ENCODE measurements at regions not wholly inside any gene's neighbourhood (a gene's known extent, or its start where the extent isn't known, plus 50 kb on each side); places are given as distances from the start of the nearest gene placed in this dataset.
"Not testable (repeated sequence)": the region's sequence is repeated elsewhere in the genome, so short reads cannot be mapped to it uniquely, and the experiment has no call there.

- FAIRE-seq; DNase-seq (ENCODE audit: low spot score in 2 of 2): not testable (repeated sequence)
Observed at GRCh38 chr12:9543341-9543740, 64.4 kb downstream of the KLRB1 start.

- FAIRE-seq; DNase-seq (ENCODE audit: low spot score in 2 of 2): not testable (repeated sequence)
Observed at GRCh38 chr12:9542827-9543226, 64.9 kb downstream of the KLRB1 start.

- not testable (repeated sequence) for FAIRE-seq; DNase-seq (ENCODE audit: low spot score in 2 of 2)
Observed at GRCh38 chr12:9515925-9516324, 91.8 kb downstream of the KLRB1 start.

GRCh38 chr12:9512695-9513094 is 95.0 kb downstream of the KLRB1 start:
- not testable (repeated sequence) for FAIRE-seq

GRCh38 chr12:9510392-9511011 is 97.2 kb downstream of the KLRB1 start:
- not testable (repeated sequence) for FAIRE-seq; DNase-seq (ENCODE audit: low spot score in 2 of 2)

More at GRCh38 chr12:9512695-9513094, 95.0 kb downstream of the KLRB1 start:
- not testable (repeated sequence) for DNase-seq (ENCODE audit: low spot score in 2 of 2)

- DNase-seq (ENCODE audit: low spot score in 2 of 2), result no peak
- FAIRE-seq, result no peak
Observed at GRCh38 chr12:9509464-9510161, 98.1 kb downstream of the KLRB1 start.

GRCh38 chr12:9506746-9507145 is 101.0 kb downstream of the KLRB1 start:
- FAIRE-seq (no peak), DNase-seq (ENCODE audit: low spot score in 2 of 2) (no peak)

- FAIRE-seq; DNase-seq (ENCODE audit: low spot score in 2 of 2): not testable (repeated sequence)
Observed at GRCh38 chr12:9503384-9503783, 104.3 kb downstream of the KLRB1 start.

- not testable (repeated sequence) for FAIRE-seq; DNase-seq (ENCODE audit: low spot score in 2 of 2)
Observed at GRCh38 chr12:9502845-9503244, 104.9 kb downstream of the KLRB1 start.

- not testable (repeated sequence) for DNase-seq (ENCODE audit: low spot score in 2 of 2); FAIRE-seq
Observed at GRCh38 chr12:9493325-9493724, 114.4 kb downstream of the KLRB1 start.

GRCh38 chr12:9481289-9481688 is 126.4 kb downstream of the KLRB1 start:
- DNase-seq (ENCODE audit: low spot score in 2 of 2); FAIRE-seq: not testable (repeated sequence)

- DNase-seq (ENCODE audit: low spot score in 2 of 2); FAIRE-seq: not testable (repeated sequence)
Observed at GRCh38 chr12:9474197-9474596, 133.5 kb downstream of the KLRB1 start.

- FAIRE-seq; DNase-seq (ENCODE audit: low spot score in 2 of 2): not testable (repeated sequence)
Observed at GRCh38 chr12:9473638-9474037, 134.1 kb downstream of the KLRB1 start.

- not testable (repeated sequence) for FAIRE-seq
Observed at GRCh38 chr12:9471501-9471900, 136.2 kb downstream of the KLRB1 start.

GRCh38 chr12:9470367-9470766 is 137.3 kb downstream of the KLRB1 start:
- FAIRE-seq; DNase-seq (ENCODE audit: low spot score in 2 of 2): not testable (repeated sequence)

More at GRCh38 chr12:9471501-9471900, 136.2 kb downstream of the KLRB1 start:
- DNase-seq (ENCODE audit: low spot score in 2 of 2), result not testable (repeated sequence)

GRCh38 chr12:9469956-9470355 is 137.8 kb downstream of the KLRB1 start:
- DNase-seq (ENCODE audit: low spot score in 2 of 2); FAIRE-seq: not testable (repeated sequence)

GRCh38 chr12:9469463-9469862 is 138.3 kb downstream of the KLRB1 start:
- not testable (repeated sequence) for FAIRE-seq; DNase-seq (ENCODE audit: low spot score in 2 of 2)

GRCh38 chr12:9468998-9469397 is 138.7 kb downstream of the KLRB1 start:
- DNase-seq (ENCODE audit: low spot score in 2 of 2); FAIRE-seq: not testable (repeated sequence)

- FAIRE-seq; DNase-seq (ENCODE audit: low spot score in 2 of 2): not testable (repeated sequence)
Observed at GRCh38 chr12:9468144-9468543, 139.6 kb downstream of the KLRB1 start.

- no peak for FAIRE-seq
- no peak for DNase-seq (ENCODE audit: low spot score in 2 of 2)
Observed at GRCh38 chr12:9464408-9464807, 143.3 kb downstream of the KLRB1 start.

- not testable (repeated sequence) for DNase-seq (ENCODE audit: low spot score in 2 of 2); FAIRE-seq
Observed at GRCh38 chr12:9455516-9455915, 152.2 kb downstream of the KLRB1 start.

Measured in frontal cortex (tissue), 3 donors.